ENCODE measurements at regions not wholly inside any gene's neighbourhood (a gene's known extent, or its start where the extent isn't known, plus 50 kb on each side); places are given as distances from the start of the nearest gene placed in this dataset.

- TF ChIP-seq SUZ12 (IDR thresholded peaks at IDR 0.05; ENCODE audit: extremely low read depth, insufficient read depth, insufficient read length) = no peak
- TF ChIP-seq YY1 (IDR thresholded peaks at IDR 0.05; ENCODE audit: insufficient read depth, insufficient read length) = no peak
Observed at GRCh38 chr18:77442393-77442792, 192.7 kb downstream of the GALR1 start.
